Activated CD4-positive, alpha-beta T cell treated with anti-CD3 and anti-CD28 coated beads, Interleukin-2, amount 50 U/mL, for 48 hours (primary cell): ENCODE measurements at regions not wholly inside any gene's neighbourhood (a gene's known extent, or its start where the extent isn't known, plus 50 kb on each side); places are given as distances from the start of the nearest gene placed in this dataset.
"Not testable (repeated sequence)": the region's sequence is repeated elsewhere in the genome, so short reads cannot be mapped to it uniquely, and the experiment has no call there.

ENCODE experiments used
- DNase-seq, 2 experiments: peaks; one replicate each; pipeline ENCODE4 v3.0.0-alpha.2; 2020

- DNase-seq = no peak
These were observed 82.4 kb upstream of the CCND2 start for GRCh38 chr12:4191149-4191548.

- no peak for DNase-seq
These were observed 83.0 kb upstream of the CCND2 start for GRCh38 chr12:4190366-4191063.

GRCh38 chr12:4189721-4190120 is 83.8 kb upstream of the CCND2 start:
- no peak for DNase-seq

GRCh38 chr12:4187916-4188315 is 85.6 kb upstream of the CCND2 start:
- DNase-seq = no peak

GRCh38 chr12:4187315-4187714 is 86.2 kb upstream of the CCND2 start:
- not testable (repeated sequence) for DNase-seq

- DNase-seq = no peak
These were observed 95.0 kb upstream of the CCND2 start for GRCh38 chr12:4178424-4179170.

GRCh38 chr12:4177262-4177661 is 96.3 kb upstream of the CCND2 start:
- DNase-seq = no peak

GRCh38 chr12:4176168-4176567 is 97.4 kb upstream of the CCND2 start:
- no peak for DNase-seq

GRCh38 chr12:4174417-4174816 is 99.1 kb upstream of the CCND2 start:
- DNase-seq = no peak

- DNase-seq = no peak
These were observed 100.6 kb upstream of the CCND2 start for GRCh38 chr12:4172999-4173398.

- no peak for DNase-seq
These were observed 101.8 kb upstream of the CCND2 start for GRCh38 chr12:4171742-4172141.

- DNase-seq = peak; percentile 33 to 46
These were observed 103.6 kb upstream of the CCND2 start for GRCh38 chr12:4169959-4170358.

GRCh38 chr12:4169531-4169930 is 104.0 kb upstream of the CCND2 start:
- DNase-seq = no peak

- DNase-seq = no peak
These were observed 105.5 kb upstream of the CCND2 start for GRCh38 chr12:4168036-4168435.

GRCh38 chr12:4164559-4165558 is 108.7 kb upstream of the CCND2 start:
- peak; percentile 66 to 73 for DNase-seq

GRCh38 chr12:4164188-4164558 is 109.4 kb upstream of the CCND2 start:
- DNase-seq = no peak

GRCh38 chr12:4161718-4162117 is 111.8 kb upstream of the CCND2 start:
- DNase-seq = no peak

- DNase-seq = no peak
These were observed 113.1 kb upstream of the CCND2 start for GRCh38 chr12:4160314-4161040.

- no peak for DNase-seq
These were observed 113.7 kb upstream of the CCND2 start for GRCh38 chr12:4159851-4160250.

GRCh38 chr12:4158306-4158705 is 115.3 kb upstream of the CCND2 start:
- DNase-seq = no peak

- no peak for DNase-seq
These were observed 116.4 kb upstream of the CCND2 start for GRCh38 chr12:4157122-4157521.

- peak in 1 of 2 experiments; percentile 1 for DNase-seq
These were observed 117.2 kb upstream of the CCND2 start for GRCh38 chr12:4156317-4156716.
